ENCODE measurements at regions not wholly inside any gene's neighbourhood (a gene's known extent, or its start where the extent isn't known, plus 50 kb on each side); places are given as distances from the start of the nearest gene placed in this dataset.

DNA sequence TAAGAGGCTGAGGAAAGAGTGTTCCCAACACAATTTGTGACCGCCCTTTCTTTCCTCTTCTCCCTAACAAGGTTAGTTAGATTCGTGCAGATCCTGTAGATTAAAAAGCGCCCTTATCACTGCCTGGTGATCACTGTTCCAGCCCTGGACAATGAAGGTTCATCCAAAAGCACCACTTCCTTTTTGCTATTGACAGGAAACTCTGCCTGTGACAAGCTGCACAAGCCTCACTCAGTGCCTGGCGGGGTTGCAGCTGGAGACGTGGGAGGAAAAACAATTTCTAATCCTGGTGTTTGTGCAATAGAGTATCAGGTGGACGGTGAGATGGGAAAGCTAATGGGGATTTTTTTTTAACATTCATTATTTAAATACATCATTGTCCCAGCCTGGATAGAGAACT is 105.9 kb upstream of the CAV2 start:
- TF ChIP-seq, protein P1, sequence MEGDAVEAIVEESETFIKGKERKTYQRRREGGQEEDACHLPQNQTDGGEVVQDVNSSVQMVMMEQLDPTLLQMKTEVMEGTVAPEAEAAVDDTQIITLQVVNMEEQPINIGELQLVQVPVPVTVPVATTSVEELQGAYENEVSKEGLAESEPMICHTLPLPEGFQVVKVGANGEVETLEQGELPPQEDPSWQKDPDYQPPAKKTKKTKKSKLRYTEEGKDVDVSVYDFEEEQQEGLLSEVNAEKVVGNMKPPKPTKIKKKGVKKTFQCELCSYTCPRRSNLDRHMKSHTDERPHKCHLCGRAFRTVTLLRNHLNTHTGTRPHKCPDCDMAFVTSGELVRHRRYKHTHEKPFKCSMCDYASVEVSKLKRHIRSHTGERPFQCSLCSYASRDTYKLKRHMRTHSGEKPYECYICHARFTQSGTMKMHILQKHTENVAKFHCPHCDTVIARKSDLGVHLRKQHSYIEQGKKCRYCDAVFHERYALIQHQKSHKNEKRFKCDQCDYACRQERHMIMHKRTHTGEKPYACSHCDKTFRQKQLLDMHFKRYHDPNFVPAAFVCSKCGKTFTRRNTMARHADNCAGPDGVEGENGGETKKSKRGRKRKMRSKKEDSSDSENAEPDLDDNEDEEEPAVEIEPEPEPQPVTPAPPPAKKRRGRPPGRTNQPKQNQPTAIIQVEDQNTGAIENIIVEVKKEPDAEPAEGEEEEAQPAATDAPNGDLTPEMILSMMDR (IDR thresholded peaks at IDR 0.05): no peak
- no peak for TF ChIP-seq POLR2A (IDR thresholded peaks at IDR 0.05)
